Lower leg skin (tissue), 3 donors: ENCODE measurements at regions not wholly inside any gene's neighbourhood (a gene's known extent, or its start where the extent isn't known, plus 50 kb on each side); places are given as distances from the start of the nearest gene placed in this dataset.

ENCODE experiments used
- POLR2A ChIP-seq, 2 donors: fragments of 450-650 bp; IDR thresholded peaks; one replicate each; pipeline ENCODE4 v1.6.1; 2016 to 2017; ENCODE audit warnings: antibody characterized with exemption in 2 of 2, mild to moderate bottlenecking in 1 of 2, moderate library complexity in 1 of 2
- TF ChIP-seq, protein P1 (sequence below), 3 donors: fragments of 450-650 bp; IDR thresholded peaks; one replicate each; pipeline ENCODE4 v1.5.1; 2016; ENCODE audit warnings: antibody characterized with exemption in 3 of 3, mild to moderate bottlenecking in 3 of 3, moderate library complexity in 2 of 3

- TF ChIP-seq, protein P1, sequence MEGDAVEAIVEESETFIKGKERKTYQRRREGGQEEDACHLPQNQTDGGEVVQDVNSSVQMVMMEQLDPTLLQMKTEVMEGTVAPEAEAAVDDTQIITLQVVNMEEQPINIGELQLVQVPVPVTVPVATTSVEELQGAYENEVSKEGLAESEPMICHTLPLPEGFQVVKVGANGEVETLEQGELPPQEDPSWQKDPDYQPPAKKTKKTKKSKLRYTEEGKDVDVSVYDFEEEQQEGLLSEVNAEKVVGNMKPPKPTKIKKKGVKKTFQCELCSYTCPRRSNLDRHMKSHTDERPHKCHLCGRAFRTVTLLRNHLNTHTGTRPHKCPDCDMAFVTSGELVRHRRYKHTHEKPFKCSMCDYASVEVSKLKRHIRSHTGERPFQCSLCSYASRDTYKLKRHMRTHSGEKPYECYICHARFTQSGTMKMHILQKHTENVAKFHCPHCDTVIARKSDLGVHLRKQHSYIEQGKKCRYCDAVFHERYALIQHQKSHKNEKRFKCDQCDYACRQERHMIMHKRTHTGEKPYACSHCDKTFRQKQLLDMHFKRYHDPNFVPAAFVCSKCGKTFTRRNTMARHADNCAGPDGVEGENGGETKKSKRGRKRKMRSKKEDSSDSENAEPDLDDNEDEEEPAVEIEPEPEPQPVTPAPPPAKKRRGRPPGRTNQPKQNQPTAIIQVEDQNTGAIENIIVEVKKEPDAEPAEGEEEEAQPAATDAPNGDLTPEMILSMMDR (IDR thresholded peaks at IDR 0.05), result no peak
- TF ChIP-seq POLR2A (IDR thresholded peaks at IDR 0.05), result no peak
Observed at GRCh38 chr6:14765721-14766390, 480.0 kb upstream of the JARID2 start.
